OCI-LY1 (cell line): ENCODE measurements at regions not wholly inside any gene's neighbourhood (a gene's known extent, or its start where the extent isn't known, plus 50 kb on each side); places are given as distances from the start of the nearest gene placed in this dataset.

ENCODE experiments used
- H2AFZ ChIP-seq: fragments of 200-600 bp; sonication (generic), shearing (Covaris generic); 2 replicates; pipeline ENCODE4 v1.6.0; 2014; ENCODE audit warnings: antibody characterized with exemption, mild to moderate bottlenecking, low read length
- H3F3A ChIP-seq: fragments of 200-600 bp; sonication (generic), shearing (Covaris generic); 2 replicates; pipeline ENCODE4 v1.6.0; 2014; ENCODE audit warnings: mild to moderate bottlenecking, antibody characterized with exemption, low read length, moderate library complexity; ENCODE audit not compliant: insufficient read depth
- H3K27ac ChIP-seq: fragments of 200-600 bp; sonication (generic); 2 replicates; pipeline ENCODE4 v1.5.1; 2014; ENCODE audit warnings: low read length, mixed run types, mild to moderate bottlenecking, low read depth; ENCODE audit not compliant: poor library complexity, severe bottlenecking
- H3K27me3 ChIP-seq: fragments of 200-600 bp; sonication (generic); 2 replicates; pipeline ENCODE4 v1.6.0; 2014; ENCODE audit warnings: antibody characterized with exemption, mild to moderate bottlenecking, low read length, moderate library complexity; ENCODE audit not compliant: insufficient read depth
- H3K36me3 ChIP-seq: fragments of 200-600 bp; sonication (generic); 2 replicates; pipeline ENCODE4 v1.6.1; 2014; ENCODE audit warnings: mild to moderate bottlenecking, antibody characterized with exemption, low read length, moderate library complexity, mixed read lengths; ENCODE audit not compliant: insufficient read depth
- H3K4me1 ChIP-seq: fragments of 200-600 bp; sonication (generic); 2 replicates; pipeline ENCODE4 v1.5.1; 2014; ENCODE audit warnings: mild to moderate bottlenecking, low read length, moderate library complexity; ENCODE audit not compliant: insufficient read depth, severe bottlenecking
- H3K4me2 ChIP-seq: fragments of 200-600 bp; sonication (generic), shearing (Covaris generic); 2 replicates; pipeline ENCODE4 v1.6.1; 2014; ENCODE audit warnings: low read length
- H3K4me3 ChIP-seq: fragments of 200-600 bp; sonication (generic); 2 replicates; pipeline ENCODE4 v1.5.1; 2014; ENCODE audit warnings: low read length, low read depth, mild to moderate bottlenecking, mixed read lengths; ENCODE audit not compliant: poor library complexity, severe bottlenecking
- H3K79me2 ChIP-seq: fragments of 200-600 bp; shearing (Covaris generic); 2 replicates; pipeline ENCODE4 v1.6.1; 2016; ENCODE audit warnings: mixed run types, low read length, mixed read lengths; ENCODE audit not compliant: insufficient read depth
- H3K9ac ChIP-seq: fragments of 200-600 bp; sonication (generic), shearing (Covaris generic); 2 replicates; pipeline ENCODE4 v1.6.1; 2014; ENCODE audit warnings: mild to moderate bottlenecking, low read length, mixed read lengths
- H3K9me2 ChIP-seq: fragments of 200-600 bp; sonication (generic), shearing (Covaris generic); 2 replicates; pipeline ENCODE4 v1.6.1; 2014; ENCODE audit warnings: low read depth, mild to moderate bottlenecking, low read length, mixed read lengths
- H3K9me3 ChIP-seq: fragments of 200-600 bp; shearing (Covaris generic); 2 replicates; pipeline ENCODE4 v1.6.1; 2014; ENCODE audit warnings: low read length, mixed read lengths
- H4K20me1 ChIP-seq: fragments of 200-600 bp; sonication (generic), shearing (Covaris generic); 2 replicates; pipeline ENCODE4 v1.6.0; 2016; ENCODE audit warnings: mild to moderate bottlenecking, low read length; ENCODE audit not compliant: insufficient read depth
- CTCF ChIP-seq: fragments of 200-600 bp; sonication (generic), shearing (Covaris generic); IDR thresholded peaks from 2 replicates; pipeline ENCODE4 v1.5.1; 2017; ENCODE audit warnings: mild to moderate bottlenecking, antibody characterized with exemption, low read length, moderate library complexity, mixed read lengths
- EZH2 ChIP-seq: fragments of 200-600 bp; sonication (generic), shearing (Covaris generic); IDR thresholded peaks from 2 replicates; pipeline ENCODE4 v1.8.0; 2017; ENCODE audit warnings: borderline replicate concordance, mixed run types, mild to moderate bottlenecking, antibody characterized with exemption, low read length, moderate library complexity, mixed read lengths

DNA sequence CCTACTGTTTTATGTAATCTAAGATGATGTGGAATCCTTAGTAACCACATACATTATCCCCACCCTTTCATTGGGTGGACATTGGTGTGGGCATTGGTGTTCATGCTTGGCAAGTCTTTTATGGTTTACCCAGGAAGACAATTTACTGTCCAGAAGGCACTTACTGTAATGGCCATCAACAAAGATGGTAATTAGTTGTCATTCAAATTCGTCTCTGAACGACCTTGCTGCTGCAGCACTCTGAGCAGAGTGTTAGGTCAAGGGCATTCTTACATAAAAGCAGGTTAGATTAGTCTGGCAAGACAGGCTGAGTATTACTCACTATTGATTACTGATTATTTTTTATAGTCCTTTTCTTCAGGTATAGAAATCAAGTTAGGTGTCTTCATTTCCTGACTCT, 447.9 kb downstream of the XIRP2 start:
- Histone ChIP-seq H3F3A (no peaks in the 10 kb centered on the region), H3K27me3 (no peaks in the 10 kb centered on the region), H3K4me2 (no peak overlapping the region), H4K20me1 (no peaks in the 10 kb centered on the region), H3K9me2 (no peaks in the 10 kb centered on the region), H3K9ac (no peak overlapping the region), H3K36me3 (no peaks in the 10 kb centered on the region), H3K9me3 (no peaks in the 10 kb centered on the region), H3K27ac (no peak overlapping the region), H3K4me1 (no peaks in the 10 kb centered on the region), H3K79me2 (no peaks in the 10 kb centered on the region), H3K4me3 (no peak overlapping the region), H2AFZ (no peak overlapping the region)
- TF ChIP-seq CTCF: no peak

DNA sequence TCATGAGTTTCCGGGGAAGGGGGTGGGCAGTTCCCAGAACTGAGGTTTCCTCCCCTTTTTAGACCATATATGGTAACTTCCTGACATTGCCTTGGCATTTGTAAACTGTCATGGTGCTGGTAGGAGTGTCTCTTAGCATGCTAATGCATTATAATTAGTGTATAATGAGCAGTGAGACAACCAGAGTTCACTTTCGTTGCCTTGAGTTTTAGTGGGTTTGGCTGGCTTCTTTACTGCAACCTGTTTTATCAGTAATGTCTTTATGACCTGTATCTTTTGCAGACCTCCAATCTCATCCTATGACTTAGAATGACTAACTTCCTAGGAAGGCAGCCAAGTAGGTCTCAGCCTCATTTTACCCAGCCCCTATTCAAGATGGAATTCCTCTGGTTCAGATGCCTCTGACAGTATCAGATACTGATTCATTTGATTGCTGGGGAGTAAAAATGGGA, 447.3 kb downstream of the XIRP2 start:
- H3K4me1 ChIP-seq: no peaks in the 10 kb centered on the region

GRCh38 chr2:167334146-167334742, 446.0 kb downstream of the XIRP2 start:
- Histone ChIP-seq H2AFZ (no peak overlapping the region), H4K20me1 (no peaks in the 10 kb centered on the region), H3K9me3 (no peaks in the 10 kb centered on the region), H3K4me2 (no peak overlapping the region), H3K27ac (no peak overlapping the region), H3K9ac (no peak overlapping the region), H3K9me2 (no peaks in the 10 kb centered on the region), H3K4me3 (no peak overlapping the region), H3K4me1 (no peaks in the 10 kb centered on the region), H3K36me3 (no peaks in the 10 kb centered on the region), H3F3A (no peaks in the 10 kb centered on the region), H3K27me3 (no peaks in the 10 kb centered on the region), H3K79me2 (no peaks in the 10 kb centered on the region)
- TF ChIP-seq CTCF (no peak), EZH2 (no peak)

More for the DNA sequence above, 447.3 kb downstream of the XIRP2 start:
- H3K9me2 ChIP-seq: no peaks in the 10 kb centered on the region
- H4K20me1 ChIP-seq: no peaks in the 10 kb centered on the region
- TF ChIP-seq EZH2: no peak
- no peak for TF ChIP-seq CTCF
- H3K27ac ChIP-seq: no peak overlapping the region
- no peaks in the 10 kb centered on the region for H3K27me3 ChIP-seq
- H3K79me2 ChIP-seq: no peaks in the 10 kb centered on the region
- H3K4me3 ChIP-seq: no peak overlapping the region
- H3K4me2 ChIP-seq: no peak overlapping the region
- H3K36me3 ChIP-seq: no peaks in the 10 kb centered on the region
- H3K9ac ChIP-seq: no peak overlapping the region
- H3F3A ChIP-seq: no peaks in the 10 kb centered on the region
- no peak overlapping the region for H2AFZ ChIP-seq
- no peaks in the 10 kb centered on the region for H3K9me3 ChIP-seq
